Fibroblast of gingiva (primary cell): ENCODE measurements at regions not wholly inside any gene's neighbourhood (a gene's known extent, or its start where the extent isn't known, plus 50 kb on each side); places are given as distances from the start of the nearest gene placed in this dataset.
"Not testable (repeated sequence)": the region's sequence is repeated elsewhere in the genome, so short reads cannot be mapped to it uniquely, and the experiment has no call there.

Source experiments
- DNase-seq: peaks from one replicate; pipeline ENCODE4 v3.0.0-alpha.2; 2011; ENCODE audit warnings: low read depth

DNA sequence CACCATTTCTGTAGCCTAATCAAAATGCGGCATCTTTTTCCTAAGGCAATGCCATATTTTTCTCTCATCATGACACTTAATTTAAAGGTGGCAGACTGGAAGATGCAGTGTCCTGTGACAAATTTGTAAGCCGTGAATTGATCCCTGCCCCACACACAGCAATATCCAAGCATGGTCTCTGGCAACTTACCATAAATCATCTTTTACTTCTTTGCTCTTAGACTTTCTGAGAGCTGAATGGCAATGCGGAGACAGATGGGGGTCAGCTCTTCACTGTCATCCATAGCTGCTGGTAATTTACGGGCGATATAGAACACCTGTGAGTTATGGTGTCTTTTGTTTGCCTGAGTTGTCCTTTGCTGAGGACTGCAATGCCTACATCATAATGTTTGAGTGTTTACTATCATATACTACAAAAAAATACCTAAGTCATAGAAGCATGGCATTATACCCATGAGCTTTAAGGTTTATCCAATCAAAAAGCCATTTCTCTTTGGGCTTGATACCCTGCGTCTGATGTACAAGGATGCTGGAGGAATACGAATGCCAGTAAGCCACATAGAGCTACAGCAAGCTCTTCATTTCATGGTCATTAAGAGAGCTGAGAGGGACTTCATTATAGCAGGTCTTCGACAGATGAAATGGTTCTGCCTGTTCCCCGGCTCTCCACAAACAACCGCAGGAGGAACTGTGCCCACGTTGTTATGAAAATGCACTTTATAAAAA, 148.1 kb downstream of the TRIML1 start:
- no peak for DNase-seq

DNA sequence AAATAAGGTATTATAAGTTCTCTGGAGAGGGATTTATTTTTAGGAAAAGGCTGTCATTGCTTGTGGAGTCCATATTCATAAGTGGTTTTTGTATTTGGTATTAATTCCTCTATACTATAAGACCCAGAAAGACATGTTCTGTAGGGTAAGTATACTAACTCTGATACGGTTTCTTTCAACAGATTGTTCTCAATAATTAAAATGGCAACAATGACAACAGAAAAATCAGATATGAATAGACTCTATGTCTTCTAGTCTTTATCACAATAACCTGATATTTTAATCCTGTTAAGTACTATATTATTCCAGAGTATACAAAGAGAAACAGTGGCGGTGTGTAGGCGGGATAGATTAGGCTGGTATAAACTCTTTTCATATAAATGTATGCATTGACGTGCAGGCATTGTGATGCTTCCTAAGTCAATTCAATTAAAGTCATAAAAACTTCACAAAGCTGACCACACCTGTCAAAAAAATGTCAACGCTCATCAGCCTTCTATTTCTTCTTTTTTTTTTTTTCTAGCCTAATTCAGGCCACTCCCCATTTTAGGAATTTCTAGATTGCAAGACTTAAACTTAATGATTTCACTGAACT, 150.4 kb downstream of the TRIML1 start:
- DNase-seq = no peak

DNA sequence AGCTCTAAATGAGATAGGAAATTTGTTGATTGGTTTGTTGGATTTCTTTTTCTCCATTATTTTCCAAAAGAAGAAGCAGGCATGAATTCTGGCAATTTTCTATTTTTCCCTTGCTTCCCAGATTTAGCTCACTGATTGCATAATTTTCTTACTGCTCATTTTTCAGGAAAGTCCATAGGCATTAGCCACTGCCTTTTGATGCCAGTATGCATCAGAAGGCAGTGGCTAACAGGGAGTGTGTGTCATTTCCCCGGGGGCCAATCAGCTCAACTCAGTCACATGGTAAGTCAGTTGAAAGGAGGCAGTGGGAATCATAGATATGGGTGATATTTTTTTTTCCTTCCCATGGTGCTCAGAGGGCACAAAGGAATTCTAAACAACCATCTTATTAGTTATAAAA, 156.7 kb downstream of the TRIML1 start:
- DNase-seq = peak; percentile 5

DNA sequence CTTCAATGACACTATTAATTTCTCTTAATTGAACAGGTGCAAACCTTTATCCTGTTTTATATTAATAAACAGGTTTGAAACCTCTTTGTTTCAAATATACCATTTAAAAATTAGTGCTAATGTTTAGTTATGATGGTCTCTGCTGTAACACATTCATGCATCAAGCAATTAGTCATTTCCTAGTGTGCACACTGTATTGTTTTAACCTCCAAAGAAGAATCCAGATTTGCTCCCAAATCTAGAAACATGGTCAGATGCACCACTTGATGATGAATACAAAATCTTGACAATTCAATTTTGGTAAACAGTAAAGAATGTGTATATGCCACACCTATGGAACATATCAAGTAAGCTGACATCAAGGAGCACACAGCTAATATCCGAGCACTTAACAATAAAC, 157.1 kb downstream of the TRIML1 start:
- DNase-seq = no peak

DNA sequence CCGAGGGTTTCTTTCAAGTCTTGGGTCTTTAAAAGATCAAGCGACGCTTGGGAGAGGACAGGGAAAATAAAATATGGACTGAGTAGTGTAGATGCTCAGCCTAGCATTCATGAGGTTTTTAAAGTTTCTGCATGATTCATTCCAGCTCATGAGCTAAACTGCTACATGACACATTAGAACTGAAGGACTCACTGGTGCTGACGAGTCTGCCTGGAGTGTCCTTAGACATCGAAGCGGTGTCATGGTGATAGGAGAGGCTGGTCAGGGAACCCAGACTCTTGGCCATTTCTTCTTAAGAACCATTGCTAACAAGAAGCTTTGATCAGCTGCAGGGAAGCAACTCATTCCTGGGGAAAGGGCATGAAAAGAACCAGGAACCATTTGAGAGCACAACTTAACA, 158.6 kb downstream of the TRIML1 start:
- DNase-seq = no peak

DNA sequence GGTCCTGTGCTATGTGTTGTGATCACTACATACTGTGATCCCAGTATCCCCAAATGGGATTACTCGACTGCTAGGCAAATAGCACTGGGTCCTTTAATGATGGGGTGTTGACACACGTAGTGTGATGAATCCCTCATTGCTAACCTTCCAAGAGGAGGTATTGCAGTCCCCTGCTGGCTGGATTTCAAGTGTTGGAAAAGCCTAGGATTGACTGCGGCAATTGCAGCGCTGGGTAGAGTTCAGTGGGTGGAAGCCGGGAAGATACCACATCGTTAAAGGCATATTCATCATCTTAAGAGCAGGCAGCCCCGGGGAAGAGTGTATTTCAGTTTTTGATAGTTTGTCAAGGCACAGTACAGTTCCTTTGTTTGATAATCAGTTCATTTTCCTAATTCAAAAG, 159.9 kb downstream of the TRIML1 start:
- no peak for DNase-seq

DNA sequence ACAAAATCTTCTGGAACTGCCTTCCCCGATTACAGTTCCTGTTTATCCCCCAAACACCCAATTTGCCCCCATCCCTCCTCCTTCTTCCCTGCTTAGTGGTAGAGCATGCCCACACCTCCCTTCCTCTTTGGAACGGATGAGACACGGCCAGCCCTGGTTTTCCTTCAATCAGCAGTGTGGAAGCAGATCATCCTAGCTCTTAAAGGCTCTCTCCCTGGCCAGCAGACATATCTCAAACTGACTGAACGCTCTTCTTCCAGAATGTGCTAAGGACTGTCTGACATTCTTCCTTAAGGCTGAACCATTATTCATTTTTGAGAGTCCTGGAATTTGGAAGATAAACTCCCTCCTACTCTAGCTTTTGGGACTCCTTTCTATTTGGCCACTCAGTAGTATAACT, 161.1 kb downstream of the TRIML1 start:
- DNase-seq = no peak

DNA sequence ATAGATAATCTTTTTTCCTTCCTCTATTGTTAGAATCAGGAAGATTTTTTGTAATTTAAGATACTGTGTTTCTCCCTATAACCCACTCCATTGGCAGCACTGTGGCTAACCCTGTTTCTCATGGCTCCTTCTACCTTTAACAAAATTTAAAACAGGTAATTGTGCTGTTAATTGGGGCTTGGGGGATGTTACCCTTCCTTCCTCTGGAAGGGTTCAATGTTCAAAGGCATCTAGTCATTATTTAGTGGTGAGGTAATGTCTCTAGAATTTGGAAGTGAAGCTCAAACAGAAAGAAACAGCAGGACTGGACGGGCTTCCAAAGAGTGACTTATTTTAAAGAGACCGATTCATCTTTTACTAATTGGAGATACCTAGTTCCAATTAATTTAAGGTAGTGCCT, 166.4 kb downstream of the TRIML1 start:
- no peak for DNase-seq

DNA sequence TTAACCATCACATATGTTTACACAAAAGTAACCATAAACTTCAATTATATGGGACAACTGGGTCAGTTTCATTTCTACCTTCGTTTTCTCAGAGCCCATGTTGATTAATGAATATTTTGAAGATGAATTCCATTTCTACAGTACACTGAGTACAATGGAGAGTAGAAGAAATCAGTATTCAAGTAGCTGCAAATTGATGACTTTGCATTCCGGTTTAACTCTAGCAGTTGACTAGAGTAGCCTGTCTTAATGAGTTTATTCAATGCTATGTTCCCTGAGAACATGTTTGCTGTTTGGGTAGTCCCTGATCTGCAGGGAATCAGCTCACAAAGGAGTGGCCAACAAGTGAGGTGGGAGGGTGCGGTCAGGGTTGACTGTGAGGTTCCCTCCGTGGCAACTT, 168.3 kb downstream of the TRIML1 start:
- no peak for DNase-seq

DNA sequence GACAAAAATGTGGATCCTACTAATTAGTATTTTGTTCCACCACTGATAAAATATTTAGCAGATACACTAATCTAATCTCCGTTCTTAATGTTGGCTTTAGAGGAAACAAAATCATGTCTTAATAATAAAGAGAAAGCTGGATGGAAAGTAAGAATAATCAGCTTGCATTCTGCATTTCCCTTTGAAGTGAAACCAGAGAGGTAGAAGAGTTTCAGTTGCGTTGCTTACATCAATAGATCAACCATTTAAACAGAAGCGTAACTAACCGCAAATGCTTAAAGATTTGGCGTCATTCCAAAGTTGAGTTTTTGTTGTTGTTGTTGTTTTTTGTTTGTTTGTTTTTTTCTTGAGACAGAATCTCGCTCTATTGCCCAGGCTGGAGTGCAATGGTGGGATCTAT, 168.9 kb downstream of the TRIML1 start:
- DNase-seq = no peak

DNA sequence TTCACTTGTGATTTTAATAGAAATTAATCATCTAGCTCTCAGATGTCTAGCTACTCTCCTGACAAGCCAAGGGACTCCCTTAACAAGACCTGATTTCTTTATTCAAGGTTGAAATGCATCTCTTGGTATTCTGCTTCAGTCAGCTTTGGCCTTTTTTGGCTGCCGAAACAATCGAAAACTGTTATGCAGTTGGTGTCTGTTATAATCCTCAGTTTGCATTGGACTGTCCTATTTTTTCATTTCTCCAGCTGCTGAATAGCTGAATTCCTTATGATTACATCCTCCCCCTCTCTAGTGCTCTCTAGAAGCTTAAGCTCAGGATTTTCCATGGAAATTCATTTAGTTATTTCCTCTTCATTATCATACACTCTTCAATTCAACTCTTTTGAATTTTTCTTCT, 177.2 kb downstream of the TRIML1 start:
- no peak for DNase-seq

DNA sequence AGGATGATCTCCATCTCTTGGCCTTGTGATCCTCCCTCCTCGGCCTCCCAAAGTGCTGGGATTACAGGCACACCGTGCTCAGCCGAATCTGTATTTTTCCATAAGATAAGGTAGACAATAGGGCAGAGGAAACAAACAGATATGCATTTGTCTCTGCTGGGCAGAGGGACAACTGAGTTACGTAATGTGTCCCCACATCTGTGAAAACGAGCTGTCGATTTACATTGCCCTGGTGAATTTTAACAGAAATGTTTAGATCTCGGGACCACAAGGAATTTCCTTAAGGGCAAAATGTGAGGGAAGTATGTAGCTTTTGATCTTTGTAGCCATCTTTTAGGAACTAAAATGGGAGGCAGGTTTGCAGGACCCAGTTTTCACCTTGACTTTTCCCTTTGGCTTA, 189.7 kb downstream of the TRIML1 start:
- DNase-seq = no peak

DNA sequence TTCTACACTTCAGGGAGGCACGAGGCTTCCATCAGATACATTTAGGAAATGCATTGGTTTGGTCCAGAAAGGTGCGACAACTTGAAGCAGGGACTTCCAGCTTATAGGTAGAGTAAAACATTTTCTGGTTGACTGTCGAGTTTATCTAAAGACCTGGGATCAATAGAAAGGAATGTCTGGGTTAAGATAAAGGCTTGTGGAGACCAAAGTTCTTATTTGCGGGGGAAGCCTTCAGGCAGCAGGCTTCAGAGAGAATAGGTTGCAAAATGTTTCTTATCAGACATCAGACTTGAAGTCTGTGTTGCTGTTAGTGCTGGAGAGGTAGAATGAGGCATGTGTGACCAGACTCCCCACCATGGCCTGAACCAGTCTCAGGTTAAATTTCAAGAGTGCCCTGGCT, 190.3 kb downstream of the TRIML1 start:
- no peak for DNase-seq

DNA sequence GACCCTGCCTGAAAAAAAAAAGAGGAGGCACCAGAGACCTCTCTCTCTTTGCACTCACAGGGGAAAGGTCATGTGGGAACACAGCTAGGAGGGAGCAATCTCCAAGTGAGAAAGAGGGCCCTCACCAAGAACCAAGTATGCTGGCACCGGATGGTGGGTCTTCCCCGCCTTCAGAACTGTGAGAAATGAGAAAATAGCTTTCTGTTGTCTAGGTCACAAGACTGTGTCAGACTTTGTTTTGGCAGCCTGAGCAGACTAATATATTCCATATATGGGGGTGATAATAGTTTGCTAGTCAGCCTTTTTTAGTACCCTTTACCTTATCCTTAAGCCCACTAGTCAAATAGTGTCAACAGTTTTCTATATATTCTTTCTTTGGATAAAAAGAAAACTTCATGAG, 193.0 kb downstream of the TRIML1 start:
- no peak for DNase-seq

DNA sequence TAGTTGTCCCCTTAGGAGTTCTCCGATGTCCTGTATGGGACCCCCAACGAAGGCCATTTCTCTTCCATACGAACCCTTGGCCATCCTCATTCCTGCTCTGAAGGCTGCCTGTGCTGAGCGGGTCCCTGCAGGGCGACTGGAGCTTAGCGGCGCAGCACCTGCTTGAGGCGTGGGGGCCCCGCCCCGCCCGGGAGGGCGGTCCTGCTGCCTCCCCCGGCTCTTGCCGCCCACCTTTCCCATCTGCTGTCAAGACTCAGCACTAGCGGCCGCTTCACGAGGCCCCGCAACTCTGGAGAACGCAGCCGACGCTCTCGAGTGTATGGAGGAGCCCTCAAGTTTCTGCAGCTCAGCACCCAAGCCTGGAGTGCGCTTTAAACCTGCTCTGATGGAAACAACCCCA, 197.7 kb downstream of the TRIML1 start:
- no peak for DNase-seq

DNA sequence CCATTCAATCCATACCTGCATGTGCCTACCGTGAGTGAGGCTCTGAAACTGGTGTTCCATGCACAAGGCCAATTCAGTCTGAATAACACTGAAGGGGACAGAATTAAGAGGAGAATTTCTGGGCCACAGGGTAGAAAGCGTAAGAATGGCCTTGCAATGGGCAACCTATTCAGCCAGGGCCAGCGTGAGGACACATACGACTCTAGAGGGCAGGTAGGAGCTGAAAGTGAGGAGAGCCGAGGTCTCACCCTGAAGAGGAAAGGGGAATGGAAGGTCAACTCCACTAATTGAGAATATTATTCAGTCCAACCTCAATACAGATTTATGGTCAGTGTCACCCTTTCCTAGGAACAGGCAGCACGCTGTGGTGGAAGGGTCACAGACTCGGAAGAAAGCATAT, 202.2 kb downstream of the TRIML1 start:
- no peak for DNase-seq

DNA sequence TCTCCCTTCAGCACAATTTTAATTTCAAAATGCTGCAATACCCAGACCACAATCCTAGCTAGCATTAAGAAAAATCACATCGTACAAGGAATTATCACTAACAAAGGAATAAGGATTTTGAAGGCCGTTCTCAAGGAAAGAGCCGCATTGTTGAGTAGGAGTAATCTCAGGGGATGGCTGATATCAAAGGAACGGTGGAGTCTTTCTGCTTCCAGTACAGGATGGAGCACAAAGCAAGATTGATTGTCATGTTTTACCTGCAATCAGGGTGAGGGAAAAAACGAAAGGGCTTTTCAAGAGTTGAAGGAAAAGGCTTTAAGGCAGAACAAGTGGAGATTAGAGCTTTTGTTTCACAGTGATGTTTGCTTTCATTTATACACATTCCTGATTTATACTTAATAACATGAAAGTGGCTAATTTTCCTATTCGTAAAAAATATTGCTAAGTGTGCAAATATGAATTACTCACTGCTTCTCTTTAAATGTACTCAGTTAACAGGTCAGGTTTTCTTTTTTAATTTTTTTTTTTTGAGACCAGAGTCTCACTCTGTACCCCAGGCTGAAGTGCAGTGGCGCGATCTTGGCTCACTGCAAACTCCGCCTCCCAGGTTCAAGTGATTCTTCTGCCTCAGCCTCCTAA, 207.0 kb downstream of the TRIML1 start:
- no peak for DNase-seq

DNA sequence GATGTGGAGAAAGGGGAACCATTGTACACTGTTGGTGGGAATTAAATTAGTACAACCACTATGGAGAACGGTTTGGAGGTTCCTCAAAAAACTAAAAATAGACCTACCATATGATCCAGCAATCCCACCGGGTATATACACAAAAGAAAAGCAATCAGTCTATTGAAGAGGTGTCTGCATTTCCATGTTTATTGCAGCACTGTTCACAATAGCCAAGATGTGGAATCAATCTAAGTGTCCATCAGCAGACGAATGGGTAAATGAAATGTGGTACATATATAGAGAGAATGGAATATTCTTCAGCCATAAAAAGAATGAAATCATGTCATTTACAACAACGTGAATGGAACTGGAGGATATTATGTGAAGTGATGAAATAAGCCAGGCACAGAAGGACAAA, 208.1 kb downstream of the TRIML1 start:
- no peak for DNase-seq

DNA sequence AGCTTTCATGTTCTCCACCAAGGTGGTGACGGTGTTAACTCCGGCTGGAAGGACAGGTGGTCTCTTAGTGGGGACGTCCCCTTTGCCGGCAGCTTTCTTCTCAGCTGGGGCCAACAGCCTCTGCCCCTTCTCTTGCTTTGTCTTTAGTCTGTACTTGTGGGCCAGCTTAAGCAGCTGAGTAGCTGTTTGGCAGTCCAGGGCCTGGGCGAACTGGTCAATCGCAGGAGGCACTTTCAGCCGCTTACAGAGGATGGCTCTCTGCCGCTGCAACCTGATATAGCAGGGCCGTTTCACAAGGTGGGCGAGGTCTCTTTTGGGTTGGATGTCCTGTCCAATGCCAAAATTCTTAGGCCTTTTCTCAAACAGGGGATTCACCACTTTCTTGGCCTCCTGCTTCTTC, 210.3 kb downstream of the TRIML1 start:
- not testable (repeated sequence) for DNase-seq

DNA sequence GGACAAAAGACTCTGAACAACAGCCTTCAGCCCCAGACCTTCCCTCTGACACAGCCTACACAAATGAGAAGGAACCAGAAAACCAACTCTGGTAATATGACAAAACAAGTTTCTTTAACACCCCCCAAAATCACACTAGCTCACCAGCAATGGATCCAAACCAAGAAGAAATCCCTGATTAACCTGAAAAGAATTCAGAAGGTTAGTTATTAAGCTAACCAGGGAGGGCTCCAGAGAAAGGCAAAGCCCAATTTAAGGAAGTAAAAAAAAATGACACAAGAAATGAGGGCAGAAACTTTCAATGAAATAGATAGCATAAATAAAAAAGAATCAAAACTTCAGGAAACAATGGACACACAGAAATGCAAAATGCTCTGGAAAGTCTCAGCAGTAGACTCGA, 224.0 kb downstream of the TRIML1 start:
- no peak for DNase-seq

DNA sequence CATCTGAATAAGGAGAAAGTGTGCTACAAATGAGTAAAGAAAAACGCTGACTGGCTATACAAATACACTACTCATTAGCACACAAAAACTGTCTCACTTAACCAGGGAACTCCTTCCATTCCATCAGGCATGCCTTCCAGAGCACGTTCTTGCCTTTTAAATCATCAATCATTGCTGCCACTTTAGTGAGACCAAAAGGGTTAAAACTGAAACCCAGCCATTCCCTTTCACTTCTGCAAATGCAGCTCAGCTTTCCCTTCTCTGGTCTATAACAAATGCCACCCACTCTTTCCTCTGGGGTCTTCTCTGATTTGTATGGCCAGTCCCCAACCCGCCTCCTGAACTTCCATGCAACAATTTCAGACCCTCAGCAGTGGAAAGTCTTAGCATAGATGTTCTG, 231.5 kb downstream of the TRIML1 start:
- DNase-seq = no peak

DNA sequence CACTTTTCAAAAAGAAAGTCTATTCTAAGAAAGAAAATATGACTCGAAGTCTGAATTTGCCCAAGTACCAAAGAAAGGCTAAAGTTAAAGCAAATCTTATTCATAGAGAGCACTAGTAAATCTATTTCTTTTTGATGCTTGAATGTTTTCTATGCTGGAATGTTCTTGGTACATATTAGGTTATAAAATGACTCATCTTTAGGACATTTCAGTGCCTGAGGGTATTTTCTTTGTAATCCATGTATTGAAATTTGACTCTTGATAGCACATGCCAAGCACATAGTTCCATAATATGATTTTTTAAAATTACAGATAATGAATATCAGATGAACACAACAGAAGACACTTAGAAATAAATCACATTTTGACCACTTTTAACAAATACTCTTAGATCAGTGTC, 232.8 kb downstream of the TRIML1 start:
- DNase-seq = peak; percentile 51

DNA sequence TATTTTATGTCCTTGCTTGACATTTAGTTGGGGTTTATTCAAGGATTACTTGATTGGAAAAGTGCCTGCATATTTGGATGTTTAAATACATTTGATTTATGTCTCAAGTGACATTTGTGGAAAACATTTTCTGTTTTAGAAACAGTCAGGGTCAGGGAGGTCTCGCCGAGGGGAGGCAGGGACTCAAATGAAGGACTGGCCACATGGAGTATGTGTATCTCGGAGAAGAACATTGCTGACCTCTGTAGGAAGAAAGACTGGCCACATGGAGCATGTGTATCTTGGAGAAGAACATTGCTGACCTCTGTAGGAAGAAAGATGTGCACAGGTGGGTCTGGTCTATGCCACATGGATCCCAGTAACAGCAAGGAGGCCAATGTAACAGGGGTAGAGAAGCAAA, 233.6 kb downstream of the TRIML1 start:
- DNase-seq = peak; percentile 16

DNA sequence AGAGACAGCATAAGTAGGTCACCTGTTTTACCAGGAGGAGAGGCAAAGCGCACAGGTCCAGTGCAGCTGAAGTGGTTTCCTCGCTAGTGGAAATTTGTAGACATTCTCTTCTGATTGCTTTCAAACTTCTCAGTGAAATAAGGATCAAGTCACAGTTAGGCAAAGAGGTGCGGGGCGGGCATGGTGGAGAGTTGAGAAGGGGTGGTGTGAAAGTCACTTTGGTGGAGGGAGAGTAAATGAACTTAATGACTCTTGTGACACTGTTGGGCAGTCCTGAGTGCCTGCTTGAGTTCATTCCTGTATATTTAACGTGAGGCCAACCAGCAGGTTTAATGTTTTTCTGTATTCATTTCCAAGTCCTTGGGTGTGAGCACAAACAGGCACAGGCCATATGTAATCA, 235.6 kb downstream of the TRIML1 start:
- DNase-seq = no peak
